HG02840 (cell line): ENCODE measurements at regions not wholly inside any gene's neighbourhood (a gene's known extent, or its start where the extent isn't known, plus 50 kb on each side); places are given as distances from the start of the nearest gene placed in this dataset.

Experiments used
- ATAC-seq: cut with Tn5 transposase; IDR thresholded peaks from one replicate; pipeline ENCODE4 v1.9.1; 2021; ENCODE audit warnings: mild to moderate bottlenecking, moderate library complexity, moderate number of reproducible peaks; ENCODE audit not compliant: unreplicated experiment, low FRiP score

GRCh38 chr18:77895250-77895649, 645.6 kb downstream of the GALR1 start:
- no peak for ATAC-seq

- ATAC-seq = no peak
Measured at GRCh38 chr18:77896586-77897252, 647.1 kb downstream of the GALR1 start.

- ATAC-seq = no peak
Measured at GRCh38 chr18:77897606-77898005, 648.0 kb downstream of the GALR1 start.

GRCh38 chr18:77899972-77900754, 650.5 kb downstream of the GALR1 start:
- peak; percentile 92 for ATAC-seq

- no peak for ATAC-seq
Measured at GRCh38 chr18:77905011-77905410, 655.4 kb downstream of the GALR1 start.

- no peak for ATAC-seq
Measured at GRCh38 chr18:77905449-77906055, 655.9 kb downstream of the GALR1 start.

GRCh38 chr18:77906103-77906892, 656.6 kb downstream of the GALR1 start:
- no peak for ATAC-seq

GRCh38 chr18:77910347-77910746, 660.7 kb downstream of the GALR1 start:
- ATAC-seq = no peak

- no peak for ATAC-seq
Measured at GRCh38 chr18:77911971-77912605, 662.4 kb downstream of the GALR1 start.

GRCh38 chr18:77918730-77919129, 669.1 kb downstream of the GALR1 start:
- ATAC-seq = no peak

- no peak for ATAC-seq
Measured at GRCh38 chr18:77919923-77920322, 670.3 kb downstream of the GALR1 start.

- ATAC-seq = no peak
Measured at GRCh38 chr18:77935342-77935741, 685.7 kb downstream of the GALR1 start.

- no peak for ATAC-seq
Measured at GRCh38 chr18:77940566-77940965, 690.9 kb downstream of the GALR1 start.

- no peak for ATAC-seq
Measured at GRCh38 chr18:77944533-77944932, 694.9 kb downstream of the GALR1 start.

- no peak for ATAC-seq
Measured at GRCh38 chr18:77948567-77948966, 698.9 kb downstream of the GALR1 start.

- no peak for ATAC-seq
Measured at GRCh38 chr18:77949355-77949973, 699.8 kb downstream of the GALR1 start.

GRCh38 chr18:77959248-77959647, 709.6 kb downstream of the GALR1 start:
- ATAC-seq = no peak

- no peak for ATAC-seq
Measured at GRCh38 chr18:77960791-77961410, 711.3 kb downstream of the GALR1 start.

- ATAC-seq = no peak
Measured at GRCh38 chr18:77967071-77967470, 717.4 kb downstream of the GALR1 start.
